A549 (cell line): ENCODE measurements at regions not wholly inside any gene's neighbourhood (a gene's known extent, or its start where the extent isn't known, plus 50 kb on each side); places are given as distances from the start of the nearest gene placed in this dataset.

Experiments
- CBX2 ChIP-seq: fragments of 200-600 bp; sonication (generic); IDR thresholded peaks from 2 replicates; pipeline ENCODE4 v1.6.1; 2016; ENCODE audit warnings: low read depth, mild to moderate bottlenecking, borderline replicate concordance
- EHMT2 ChIP-seq: fragments of 200-600 bp; sonication (generic); IDR thresholded peaks from 2 replicates; pipeline ENCODE4 v1.6.1; 2016; ENCODE audit warnings: antibody characterized with exemption, low read depth, mild to moderate bottlenecking, moderate library complexity
- NFE2L2 ChIP-seq: fragments of 150-350 bp; conservative IDR thresholded peaks from 2 replicates; pipeline ENCODE4 v1.6.1; 2014; ENCODE audit warnings: low read length
- POLR2A ChIP-seq: IDR thresholded peaks from 2 replicates; pipeline ENCODE4 v1.6.1; 2012; ENCODE audit warnings: mild to moderate bottlenecking, low read length
- POLR2AphosphoS2 ChIP-seq: conservative IDR thresholded peaks from 2 replicates; pipeline ENCODE4 v1.6.1; 2012; ENCODE audit warnings: low read length, improper control_type of control experiment, inconsistent platforms
- RFX5 ChIP-seq: fragments of 450-650 bp; IDR thresholded peaks from 2 replicates; pipeline ENCODE4 v1.7.1; 2014; ENCODE audit warnings: antibody characterized with exemption, mild to moderate bottlenecking, moderate library complexity
- SMC3 ChIP-seq: fragments of >200 bp; sonication (Bioruptor Twin); formaldehyde crosslinking; IDR thresholded peaks from 3 replicates; pipeline ENCODE4 v1.6.1; 2018; ENCODE audit warnings: inconsistent platforms
- TF ChIP-seq, protein P1 (sequence below): IDR thresholded peaks from 2 replicates; pipeline ENCODE4 v1.6.1; 2012
- TF ChIP-seq, protein P2 (sequence below): fragments of 150-350 bp; IDR thresholded peaks from 2 replicates; pipeline ENCODE4 v1.6.1; 2014; ENCODE audit warnings: low read depth, mild to moderate bottlenecking, low read length
- TF ChIP-seq, protein P3 (sequence below): fragments of >200 bp; sonication (Bioruptor Twin); formaldehyde crosslinking; IDR thresholded peaks from 3 replicates; pipeline ENCODE4 v1.5.1; 2016
- TF ChIP-seq, protein P4 (sequence below): fragments of 450-650 bp; IDR thresholded peaks from 2 replicates; pipeline ENCODE4 v1.6.1; 2014; ENCODE audit warnings: antibody characterized with exemption

DNA sequence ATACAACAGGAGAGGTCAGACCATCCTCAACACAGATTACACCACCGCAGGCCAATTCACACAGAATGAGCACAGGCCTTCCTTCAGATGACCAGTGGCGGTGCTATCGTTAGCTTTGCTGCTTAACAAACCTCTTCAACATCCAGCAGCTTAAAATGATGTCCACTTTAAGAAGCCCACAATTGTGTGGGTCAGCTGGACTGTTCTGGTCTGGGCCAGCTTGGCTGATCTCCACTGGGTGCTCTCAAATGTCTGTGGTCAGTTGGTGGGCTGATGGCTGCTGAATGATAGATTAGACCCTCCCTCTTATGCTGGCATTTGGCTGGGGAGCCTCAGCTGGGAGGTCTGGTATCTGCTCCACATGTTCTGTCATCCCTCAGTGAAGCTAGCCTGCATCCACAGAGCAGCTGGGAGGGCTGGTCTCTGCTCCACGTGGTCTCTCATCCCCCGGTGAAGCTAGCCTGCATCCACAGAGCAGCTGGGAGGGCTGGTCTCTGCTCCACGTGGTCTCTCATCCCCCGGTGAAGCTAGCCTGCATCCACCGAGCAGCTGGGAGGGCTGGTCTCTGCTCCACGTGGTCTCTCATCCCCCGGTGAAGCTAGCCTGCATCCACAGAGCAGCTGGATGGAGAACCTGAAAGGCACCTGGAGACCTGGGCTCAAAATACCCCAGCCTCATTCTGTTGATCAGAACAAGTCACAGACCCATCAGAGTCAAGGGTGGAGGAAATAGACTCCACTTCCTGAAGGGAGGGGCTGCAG is 203.6 kb upstream of the DIO3 start:
- TF ChIP-seq, protein P1, sequence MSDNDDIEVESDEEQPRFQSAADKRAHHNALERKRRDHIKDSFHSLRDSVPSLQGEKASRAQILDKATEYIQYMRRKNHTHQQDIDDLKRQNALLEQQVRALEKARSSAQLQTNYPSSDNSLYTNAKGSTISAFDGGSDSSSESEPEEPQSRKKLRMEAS: no peak
- TF ChIP-seq, protein P2, sequence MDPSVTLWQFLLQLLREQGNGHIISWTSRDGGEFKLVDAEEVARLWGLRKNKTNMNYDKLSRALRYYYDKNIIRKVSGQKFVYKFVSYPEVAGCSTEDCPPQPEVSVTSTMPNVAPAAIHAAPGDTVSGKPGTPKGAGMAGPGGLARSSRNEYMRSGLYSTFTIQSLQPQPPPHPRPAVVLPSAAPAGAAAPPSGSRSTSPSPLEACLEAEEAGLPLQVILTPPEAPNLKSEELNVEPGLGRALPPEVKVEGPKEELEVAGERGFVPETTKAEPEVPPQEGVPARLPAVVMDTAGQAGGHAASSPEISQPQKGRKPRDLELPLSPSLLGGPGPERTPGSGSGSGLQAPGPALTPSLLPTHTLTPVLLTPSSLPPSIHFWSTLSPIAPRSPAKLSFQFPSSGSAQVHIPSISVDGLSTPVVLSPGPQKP: no peak
- TF ChIP-seq EHMT2: no peak
- no peak for TF ChIP-seq RFX5
- TF ChIP-seq CBX2: no peak
- TF ChIP-seq, protein P3, sequence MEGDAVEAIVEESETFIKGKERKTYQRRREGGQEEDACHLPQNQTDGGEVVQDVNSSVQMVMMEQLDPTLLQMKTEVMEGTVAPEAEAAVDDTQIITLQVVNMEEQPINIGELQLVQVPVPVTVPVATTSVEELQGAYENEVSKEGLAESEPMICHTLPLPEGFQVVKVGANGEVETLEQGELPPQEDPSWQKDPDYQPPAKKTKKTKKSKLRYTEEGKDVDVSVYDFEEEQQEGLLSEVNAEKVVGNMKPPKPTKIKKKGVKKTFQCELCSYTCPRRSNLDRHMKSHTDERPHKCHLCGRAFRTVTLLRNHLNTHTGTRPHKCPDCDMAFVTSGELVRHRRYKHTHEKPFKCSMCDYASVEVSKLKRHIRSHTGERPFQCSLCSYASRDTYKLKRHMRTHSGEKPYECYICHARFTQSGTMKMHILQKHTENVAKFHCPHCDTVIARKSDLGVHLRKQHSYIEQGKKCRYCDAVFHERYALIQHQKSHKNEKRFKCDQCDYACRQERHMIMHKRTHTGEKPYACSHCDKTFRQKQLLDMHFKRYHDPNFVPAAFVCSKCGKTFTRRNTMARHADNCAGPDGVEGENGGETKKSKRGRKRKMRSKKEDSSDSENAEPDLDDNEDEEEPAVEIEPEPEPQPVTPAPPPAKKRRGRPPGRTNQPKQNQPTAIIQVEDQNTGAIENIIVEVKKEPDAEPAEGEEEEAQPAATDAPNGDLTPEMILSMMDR: no peak
- TF ChIP-seq POLR2A: no peak
- no peak for TF ChIP-seq SMC3
- TF ChIP-seq POLR2AphosphoS2: no peak
- no peak for TF ChIP-seq NFE2L2
- TF ChIP-seq, protein P4, sequence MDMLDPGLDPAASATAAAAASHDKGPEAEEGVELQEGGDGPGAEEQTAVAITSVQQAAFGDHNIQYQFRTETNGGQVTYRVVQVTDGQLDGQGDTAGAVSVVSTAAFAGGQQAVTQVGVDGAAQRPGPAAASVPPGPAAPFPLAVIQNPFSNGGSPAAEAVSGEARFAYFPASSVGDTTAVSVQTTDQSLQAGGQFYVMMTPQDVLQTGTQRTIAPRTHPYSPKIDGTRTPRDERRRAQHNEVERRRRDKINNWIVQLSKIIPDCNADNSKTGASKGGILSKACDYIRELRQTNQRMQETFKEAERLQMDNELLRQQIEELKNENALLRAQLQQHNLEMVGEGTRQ: no peak
